SHP77 (cell line): ENCODE measurements at regions not wholly inside any gene's neighbourhood (a gene's known extent, or its start where the extent isn't known, plus 50 kb on each side); places are given as distances from the start of the nearest gene placed in this dataset.
"Not testable (repeated sequence)": the region's sequence is repeated elsewhere in the genome, so short reads cannot be mapped to it uniquely, and the experiment has no call there.

Source experiments
- DNase-seq, 2 experiments: peaks; one replicate each; lab custom pipeline; 2025; lab: John Stamatoyannopoulos, UW

DNA sequence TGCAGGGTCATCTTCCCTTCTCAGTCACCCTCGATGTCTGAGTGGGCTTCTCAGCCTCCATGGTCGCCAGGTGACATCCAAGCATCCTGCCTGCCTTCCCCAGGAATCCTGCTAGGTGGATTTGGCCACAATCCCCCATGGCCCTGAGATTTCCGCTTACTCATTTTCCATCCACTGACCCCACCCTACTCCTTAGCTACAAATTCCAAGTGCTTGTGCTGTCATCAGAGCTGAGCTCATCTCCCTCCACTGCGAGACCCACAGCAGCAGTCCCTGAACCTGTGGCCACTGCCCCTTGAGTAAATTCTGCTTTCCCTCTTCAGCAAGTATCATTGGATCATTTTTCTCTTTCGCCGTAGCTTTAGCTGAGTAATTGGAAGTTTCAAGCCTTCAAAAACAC lies 90.5 kb upstream of the ANKRD10 start:
- DNase-seq, result peak; percentile 56

GRCh38 chr13:111004444-111004843 lies 89.6 kb upstream of the ANKRD10 start:
- DNase-seq, result no peak

DNA sequence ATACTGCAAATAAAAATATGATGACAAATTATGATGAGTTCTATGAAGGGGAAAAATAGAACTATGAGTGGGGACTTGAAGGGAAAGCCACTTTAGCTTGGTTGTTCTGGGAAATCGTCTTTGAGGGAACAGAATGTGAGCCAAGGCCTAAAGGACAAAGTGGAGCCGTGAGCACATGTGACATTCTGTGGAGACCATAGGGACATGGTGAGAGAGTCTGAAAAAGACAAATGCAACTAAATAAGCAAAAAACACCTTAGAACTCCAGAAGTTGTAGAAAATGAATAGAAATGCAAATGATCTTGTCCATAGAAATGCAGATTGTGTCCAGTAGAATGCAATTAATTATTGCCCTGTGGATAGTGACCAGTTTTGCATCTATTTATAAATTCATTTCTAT lies 86.8 kb upstream of the ANKRD10 start:
- no peak for DNase-seq

DNA sequence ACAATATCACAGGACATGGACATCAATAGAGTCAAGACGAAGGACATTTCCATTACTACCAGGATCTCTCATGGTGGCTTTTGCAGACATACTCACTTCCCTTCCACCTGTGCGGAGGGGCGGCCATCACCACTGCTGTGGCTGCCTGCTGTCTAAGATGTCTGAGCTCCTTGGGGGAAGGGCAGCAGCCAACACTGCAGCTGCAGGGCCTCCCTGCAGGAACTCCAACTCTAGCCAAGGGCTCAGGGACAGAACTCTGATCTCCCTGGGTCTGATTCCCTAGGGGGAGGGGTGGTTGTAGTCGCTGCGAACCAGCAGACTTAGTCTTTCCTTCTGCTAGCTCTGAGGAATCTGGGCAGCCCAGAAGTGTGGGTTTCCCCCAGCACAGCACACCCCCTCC lies 78.9 kb upstream of the ANKRD10 start:
- DNase-seq, result no peak

- no peak for DNase-seq
Observed at GRCh38 chr13:110991991-110992508, 77.2 kb upstream of the ANKRD10 start.

- DNase-seq, result no peak
Observed at GRCh38 chr13:110989331-110989730, 74.5 kb upstream of the ANKRD10 start.

- DNase-seq, result no peak
Observed at GRCh38 chr13:110985541-110985940, 70.7 kb upstream of the ANKRD10 start.

GRCh38 chr13:110984798-110985197 lies 69.9 kb upstream of the ANKRD10 start:
- no peak for DNase-seq

DNA sequence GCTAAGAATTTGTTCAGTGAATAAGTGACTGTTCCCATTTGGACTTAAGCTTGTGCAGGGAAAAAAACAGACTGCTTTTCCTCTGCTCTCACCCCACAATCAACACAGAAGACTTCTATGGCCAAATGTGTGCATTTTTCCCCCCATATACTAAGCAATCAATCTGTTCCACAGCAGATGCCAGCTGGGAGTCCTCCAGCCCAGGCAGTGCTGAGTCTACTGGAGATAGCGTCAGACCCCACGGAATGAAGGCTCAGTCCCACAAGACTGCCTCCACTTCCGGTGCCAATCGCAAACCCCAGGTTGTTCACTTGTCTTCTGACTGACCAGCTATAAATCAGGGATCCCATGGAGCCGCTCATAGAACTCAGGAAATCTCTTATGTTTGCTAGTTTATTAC lies 69.5 kb upstream of the ANKRD10 start:
- no peak for DNase-seq

GRCh38 chr13:110983241-110983640 lies 68.4 kb upstream of the ANKRD10 start:
- no peak for DNase-seq

- no peak for DNase-seq
Observed at GRCh38 chr13:110981379-110981778, 66.5 kb upstream of the ANKRD10 start.

DNA sequence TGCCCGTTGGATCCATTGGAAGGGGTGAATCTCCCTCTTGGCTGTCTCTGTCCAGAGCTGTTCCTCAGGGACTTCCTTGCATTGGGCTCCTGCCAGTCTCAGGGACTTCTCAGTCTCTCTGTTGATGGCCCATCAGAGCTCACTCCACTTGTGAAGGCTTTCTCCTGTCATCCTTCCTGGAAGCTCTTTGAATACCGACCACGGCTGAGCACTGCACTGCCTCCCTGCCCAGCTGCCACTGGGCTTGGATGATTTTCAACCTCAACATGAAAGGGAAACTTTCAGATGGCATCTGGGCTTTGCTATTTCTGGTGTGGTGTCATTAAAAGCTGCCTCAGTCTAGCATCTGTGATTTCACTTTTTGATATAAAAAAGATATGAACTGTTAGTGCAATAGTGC lies 66.1 kb upstream of the ANKRD10 start:
- DNase-seq, result no peak

GRCh38 chr13:110979149-110979548 lies 64.3 kb upstream of the ANKRD10 start:
- not testable (repeated sequence) for DNase-seq

DNA sequence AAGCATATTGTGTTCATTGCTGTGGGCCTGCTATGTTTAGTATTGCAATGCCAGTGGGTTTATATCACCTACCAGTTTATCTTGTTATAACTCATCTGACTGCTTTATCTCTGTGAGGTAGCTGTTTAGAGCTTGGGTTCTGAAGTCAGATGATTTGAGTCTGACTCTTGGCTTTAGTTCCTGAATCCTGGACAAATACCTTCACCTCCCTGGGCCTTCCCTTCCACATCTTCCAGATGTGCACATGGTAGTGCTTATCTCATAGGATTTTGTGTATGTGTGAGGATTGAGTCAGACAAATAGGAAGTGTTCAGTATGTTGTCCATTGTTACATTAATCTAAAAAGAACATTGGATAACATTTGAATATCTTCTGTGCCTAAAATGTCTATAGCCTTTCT lies 63.5 kb upstream of the ANKRD10 start:
- no peak for DNase-seq

- no peak for DNase-seq
Observed at GRCh38 chr13:110976785-110977184, 61.9 kb upstream of the ANKRD10 start.

- no peak for DNase-seq
Observed at GRCh38 chr13:110973007-110973700, 58.3 kb upstream of the ANKRD10 start.

DNA sequence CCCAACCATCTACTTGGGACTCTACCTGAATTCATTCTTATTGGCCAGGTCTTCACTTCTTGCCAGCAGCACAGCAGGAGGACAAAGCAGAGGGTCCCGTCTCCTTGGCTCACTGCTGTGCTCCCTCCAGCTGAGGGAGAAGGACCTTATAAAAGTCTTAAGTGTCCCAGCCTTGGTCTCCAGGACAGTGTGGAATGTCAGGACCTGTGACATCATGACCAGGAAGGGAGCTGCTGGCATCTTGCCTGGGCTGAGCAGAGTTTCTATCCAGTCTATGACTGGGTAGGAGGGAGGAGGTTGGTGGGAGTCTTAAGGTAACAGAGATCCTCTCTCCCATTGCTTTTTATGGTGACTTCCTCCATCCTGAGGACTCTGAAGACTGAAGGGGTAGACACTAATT lies 56.6 kb upstream of the ANKRD10 start:
- no peak for DNase-seq

DNA sequence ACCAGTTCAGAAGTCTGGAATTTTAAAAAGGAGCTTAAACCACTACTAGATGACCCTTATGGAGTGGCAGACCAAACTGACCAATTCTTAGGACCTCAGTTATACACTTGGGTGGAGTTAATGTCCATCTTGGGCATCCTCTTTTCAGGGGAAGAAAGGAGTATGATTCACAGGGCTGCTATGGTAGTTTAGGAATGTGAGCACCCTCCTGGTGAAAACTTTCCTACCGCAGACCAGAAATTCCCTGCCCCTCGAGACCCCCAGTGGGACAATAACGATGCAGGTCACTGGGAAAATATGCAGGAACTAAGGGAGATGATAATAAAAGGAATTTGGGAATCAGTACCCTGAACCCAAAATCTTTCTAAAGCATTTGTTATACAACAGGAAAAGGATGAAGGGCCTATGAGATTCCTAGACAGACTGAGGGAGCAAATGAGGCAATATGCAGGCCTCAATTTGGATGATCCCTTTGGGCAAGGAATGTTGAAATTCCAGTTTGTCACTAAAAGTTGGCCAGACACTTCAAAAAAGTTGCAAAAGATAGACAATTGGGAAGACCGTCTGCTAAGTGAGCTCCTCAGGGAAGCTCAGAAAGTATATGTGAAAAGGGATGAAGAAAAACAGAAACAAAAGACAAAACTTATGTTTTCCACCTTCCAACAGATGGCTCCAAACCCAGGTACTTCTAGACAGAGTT lies 52.4 kb upstream of the ANKRD10 start:
- not testable (repeated sequence) for DNase-seq

DNA sequence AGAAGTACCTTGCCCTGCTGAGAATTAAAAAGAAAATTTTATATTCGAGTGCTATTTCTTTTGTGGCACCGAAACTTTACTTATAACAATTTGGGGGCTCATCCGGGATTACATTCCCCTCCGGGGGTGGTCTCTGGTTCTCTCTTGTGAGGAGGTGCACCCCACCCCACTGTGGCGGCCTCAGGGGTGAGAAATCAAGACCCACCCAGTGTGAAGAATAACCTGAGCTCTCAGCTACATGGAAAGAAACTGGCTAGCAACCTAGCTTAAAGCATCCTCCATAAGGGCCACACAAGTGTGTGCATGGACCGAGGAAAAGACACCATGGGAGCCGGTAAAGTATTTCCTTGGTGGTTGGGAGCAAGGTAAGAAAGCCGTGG lies 50.9 kb upstream of the ANKRD10 start:
- no peak for DNase-seq

GRCh38 chr13:110965038-110965754 lies 50.3 kb upstream of the ANKRD10 start:
- no peak for DNase-seq
